HG03439 (cell line): ENCODE measurements at regions not wholly inside any gene's neighbourhood (a gene's known extent, or its start where the extent isn't known, plus 50 kb on each side); places are given as distances from the start of the nearest gene placed in this dataset.

Source experiments
- ATAC-seq: cut with Tn5 transposase; IDR thresholded peaks from one replicate; pipeline ENCODE4 v1.9.1; 2021; ENCODE audit warnings: mild to moderate bottlenecking, moderate library complexity; ENCODE audit not compliant: unreplicated experiment

DNA sequence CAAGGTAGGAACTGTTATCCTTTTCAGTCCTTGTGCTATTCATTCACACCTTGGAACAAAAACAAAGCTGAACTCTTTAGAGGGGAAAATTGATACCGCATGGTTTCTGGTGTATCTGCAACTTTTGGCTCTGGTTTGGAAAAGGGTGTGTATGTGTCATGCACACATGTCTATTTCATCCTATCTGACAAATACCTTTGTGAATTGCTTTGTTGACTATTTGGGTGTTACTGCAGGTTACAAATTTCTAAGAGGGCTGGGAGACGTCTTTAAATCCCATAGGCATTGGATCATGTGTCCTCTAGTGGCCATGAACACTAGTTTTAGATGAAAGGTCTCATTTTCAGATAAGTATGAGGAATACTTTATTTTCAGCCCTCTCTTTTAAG lies 59.9 kb upstream of the IFNG-AS1 start:
- no peak for ATAC-seq

DNA sequence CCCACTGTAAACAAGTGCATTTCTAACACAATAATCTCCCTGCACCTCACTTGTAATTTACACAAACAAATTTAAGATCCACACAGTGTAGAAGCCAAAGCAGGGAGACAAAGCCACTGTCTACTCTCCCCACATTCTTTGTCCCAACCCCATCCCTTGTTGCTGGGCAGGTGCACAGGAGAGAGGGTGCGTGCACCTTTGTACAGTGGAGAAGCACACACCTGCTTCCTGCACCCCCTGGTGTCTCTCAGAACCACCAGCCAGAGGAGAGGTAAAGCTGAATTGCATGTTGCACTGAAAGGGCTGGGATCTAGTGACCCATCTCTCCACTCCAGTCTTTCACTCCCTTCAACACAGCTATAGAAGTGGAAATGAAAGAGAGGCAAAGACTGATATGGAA lies 51.4 kb upstream of the IFNG-AS1 start:
- no peak for ATAC-seq
